ENCODE measurements at regions not wholly inside any gene's neighbourhood (a gene's known extent, or its start where the extent isn't known, plus 50 kb on each side); places are given as distances from the start of the nearest gene placed in this dataset.

DNA sequence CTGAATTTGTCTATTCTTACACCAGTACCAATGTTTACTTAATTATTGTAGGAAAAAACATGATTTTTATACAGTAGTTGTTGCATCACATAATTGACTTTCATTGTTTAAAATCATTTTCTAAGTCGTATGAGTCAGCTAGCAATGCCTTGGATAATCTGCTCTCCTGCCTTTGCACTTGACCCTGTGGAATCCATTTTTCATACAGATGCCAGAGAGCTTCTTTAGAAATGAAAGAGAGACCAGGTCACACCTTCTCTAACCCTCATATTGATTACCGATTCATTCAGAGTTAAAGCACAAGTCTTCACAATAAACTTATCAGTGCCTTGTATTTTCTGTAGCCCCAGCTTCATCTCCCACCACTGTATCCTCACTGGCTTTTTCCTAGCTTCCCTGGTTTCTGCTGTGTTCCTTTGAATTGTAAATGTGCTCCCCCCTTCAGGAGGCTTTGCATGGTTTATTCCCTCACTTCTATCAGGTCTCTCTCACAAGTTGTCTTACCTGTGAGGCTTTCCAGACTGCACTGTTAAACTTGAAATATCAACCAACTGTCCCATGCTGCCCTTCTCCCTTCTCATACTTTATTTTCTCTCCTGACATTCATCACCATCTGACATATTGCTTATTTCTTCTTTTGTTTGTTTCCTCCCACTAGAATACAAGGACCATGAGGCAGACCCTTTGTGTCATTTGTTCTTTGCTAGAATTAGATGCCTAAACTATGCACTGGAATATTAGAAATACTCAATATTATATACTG lies 662.0 kb upstream of the GBE1 start:
- 19 to 31% methylated on average over 2 of the region's 2 CpGs for WGBS, 2 donors
- ATAC-seq (no peak), DNase-seq (no peak)
- Histone ChIP-seq H3K36me3 (no peaks in the 10 kb centered on the region), H3K27ac (no peak overlapping the region), H3K4me1 (no peaks in the 10 kb centered on the region), H3K9me3 (no peaks in the 10 kb centered on the region), H3K27me3 (no peaks in the 10 kb centered on the region), H3K4me3 (no peak overlapping the region)
- TF ChIP-seq, protein P1, sequence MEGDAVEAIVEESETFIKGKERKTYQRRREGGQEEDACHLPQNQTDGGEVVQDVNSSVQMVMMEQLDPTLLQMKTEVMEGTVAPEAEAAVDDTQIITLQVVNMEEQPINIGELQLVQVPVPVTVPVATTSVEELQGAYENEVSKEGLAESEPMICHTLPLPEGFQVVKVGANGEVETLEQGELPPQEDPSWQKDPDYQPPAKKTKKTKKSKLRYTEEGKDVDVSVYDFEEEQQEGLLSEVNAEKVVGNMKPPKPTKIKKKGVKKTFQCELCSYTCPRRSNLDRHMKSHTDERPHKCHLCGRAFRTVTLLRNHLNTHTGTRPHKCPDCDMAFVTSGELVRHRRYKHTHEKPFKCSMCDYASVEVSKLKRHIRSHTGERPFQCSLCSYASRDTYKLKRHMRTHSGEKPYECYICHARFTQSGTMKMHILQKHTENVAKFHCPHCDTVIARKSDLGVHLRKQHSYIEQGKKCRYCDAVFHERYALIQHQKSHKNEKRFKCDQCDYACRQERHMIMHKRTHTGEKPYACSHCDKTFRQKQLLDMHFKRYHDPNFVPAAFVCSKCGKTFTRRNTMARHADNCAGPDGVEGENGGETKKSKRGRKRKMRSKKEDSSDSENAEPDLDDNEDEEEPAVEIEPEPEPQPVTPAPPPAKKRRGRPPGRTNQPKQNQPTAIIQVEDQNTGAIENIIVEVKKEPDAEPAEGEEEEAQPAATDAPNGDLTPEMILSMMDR (IDR thresholded peaks at IDR 0.05), result no peak
- intact Hi-C loops (cut with DNase I), result no loop called here

DNA sequence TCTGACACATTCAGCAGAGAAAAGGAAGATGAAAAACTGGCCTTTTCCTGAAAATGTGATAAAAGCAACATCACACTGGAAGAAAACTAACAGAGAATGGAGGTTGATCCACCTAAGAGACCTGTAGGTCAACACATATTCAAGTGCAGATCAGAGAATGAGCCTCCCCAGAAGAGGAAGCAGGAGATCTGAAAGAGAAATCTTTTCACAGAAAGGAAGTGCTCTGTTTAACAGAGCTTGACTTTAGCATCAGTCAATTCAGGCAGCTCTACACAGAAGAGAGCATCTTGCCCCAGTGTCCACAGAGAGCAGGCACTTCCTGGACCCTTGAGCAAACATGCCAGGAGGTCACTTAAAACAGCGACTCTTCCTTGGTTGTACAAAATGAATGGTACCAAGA lies 655.4 kb upstream of the GBE1 start:
- ATAC-seq (no peak), DNase-seq (no peak)
- Histone ChIP-seq H3K27me3 (no peaks in the 10 kb centered on the region), H3K4me3 (no peak overlapping the region), H3K27ac (no peak overlapping the region), H3K4me1 (no peaks in the 10 kb centered on the region), H3K9me3 (no peaks in the 10 kb centered on the region), H3K36me3 (no peaks in the 10 kb centered on the region)
- TF ChIP-seq, protein P1 (IDR thresholded peaks at IDR 0.05), result no peak
- intact Hi-C loops (cut with DNase I), result no loop called here
- 58 to 71% methylated on average over 1 of the region's 1 CpG for WGBS, 2 donors

DNA sequence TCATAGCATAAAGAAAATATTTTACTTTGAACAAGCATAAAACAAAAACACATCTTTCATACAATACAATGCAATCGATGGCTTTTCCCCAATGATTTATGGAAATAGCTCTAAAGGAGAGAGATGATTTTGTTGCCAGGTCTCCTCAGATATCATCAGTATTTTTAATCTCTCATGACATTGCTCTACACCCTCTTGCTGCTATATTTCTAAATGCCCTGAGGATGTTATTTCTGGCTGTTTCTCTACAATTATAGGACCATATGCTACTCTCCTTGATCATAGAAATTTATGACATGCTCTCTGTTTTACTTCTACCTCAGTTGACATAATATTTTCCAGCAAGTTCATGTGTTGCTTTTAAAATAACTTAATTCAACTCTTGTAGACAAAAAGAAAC lies 654.9 kb upstream of the GBE1 start:
- H3K27ac ChIP-seq, result no peak overlapping the region
- no peak for DNase-seq
- intact Hi-C loops (cut with DNase I), result no loop called here
- no peak overlapping the region for H3K4me3 ChIP-seq
- H3K9me3 ChIP-seq, result no peaks in the 10 kb centered on the region
- H3K27me3 ChIP-seq, result no peaks in the 10 kb centered on the region
- TF ChIP-seq, protein P1 (IDR thresholded peaks at IDR 0.05), result no peak
- 83 to 86% methylated on average over 1 of the region's 1 CpG for WGBS, 2 donors
- no peaks in the 10 kb centered on the region for H3K36me3 ChIP-seq
- H3K4me1 ChIP-seq, result no peaks in the 10 kb centered on the region
- no peak for ATAC-seq

DNA sequence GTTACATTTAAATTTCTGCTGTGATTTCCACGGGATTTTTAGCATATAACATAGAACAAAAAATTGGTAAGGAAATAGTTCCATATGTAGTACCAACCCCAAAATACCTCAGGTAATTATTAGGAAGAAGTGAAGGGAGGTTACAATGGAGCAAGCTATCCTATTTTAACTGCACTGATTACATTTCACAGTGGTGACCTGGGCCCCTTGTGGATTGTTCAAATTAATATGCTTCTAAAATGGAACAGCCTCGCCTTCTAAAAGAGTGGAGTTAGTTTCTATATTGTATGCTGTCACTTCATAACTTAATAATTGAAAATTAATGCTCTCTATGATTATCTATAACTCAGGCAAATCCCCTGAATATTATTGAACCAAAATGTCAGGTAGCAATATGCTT lies 651.7 kb upstream of the GBE1 start:
- no peak overlapping the region for H3K27ac ChIP-seq
- DNase-seq, result no peak
- intact Hi-C loops (cut with DNase I), result no loop called here
- no peaks in the 10 kb centered on the region for H3K27me3 ChIP-seq
- H3K36me3 ChIP-seq, result no peaks in the 10 kb centered on the region
- WGBS, 2 donors, result 79 to 82% methylated on average over 2 of the region's 2 CpGs
- ATAC-seq, result no peak
- H3K4me1 ChIP-seq, result no peaks in the 10 kb centered on the region
- no peak overlapping the region for H3K4me3 ChIP-seq
- H3K9me3 ChIP-seq, result no peaks in the 10 kb centered on the region
- TF ChIP-seq, protein P1 (IDR thresholded peaks at IDR 0.05), result no peak

Data from heart right ventricle (tissue), 16 donors.